ENCODE measurements at regions not wholly inside any gene's neighbourhood (a gene's known extent, or its start where the extent isn't known, plus 50 kb on each side); places are given as distances from the start of the nearest gene placed in this dataset.

DNA sequence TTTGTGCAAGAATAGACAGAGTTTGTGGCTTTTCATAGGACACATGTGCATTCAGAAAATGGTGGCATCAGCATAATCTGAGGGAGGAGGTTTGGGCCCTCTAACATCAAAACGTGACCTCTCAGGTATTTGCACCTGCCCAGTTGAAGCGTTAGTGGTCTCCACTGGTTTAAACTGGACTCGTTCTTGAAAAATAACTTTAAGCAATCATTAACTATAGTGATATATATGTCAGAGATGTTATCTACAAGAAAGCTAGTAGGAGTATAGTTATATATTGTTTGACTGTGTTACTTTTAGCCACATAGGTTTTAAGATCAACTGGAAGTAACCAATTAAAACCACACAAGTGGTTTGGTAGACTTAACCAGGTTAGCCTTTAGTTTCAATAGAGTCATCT, 607.4 kb downstream of the MAFB start:
- TF ChIP-seq, protein P1, sequence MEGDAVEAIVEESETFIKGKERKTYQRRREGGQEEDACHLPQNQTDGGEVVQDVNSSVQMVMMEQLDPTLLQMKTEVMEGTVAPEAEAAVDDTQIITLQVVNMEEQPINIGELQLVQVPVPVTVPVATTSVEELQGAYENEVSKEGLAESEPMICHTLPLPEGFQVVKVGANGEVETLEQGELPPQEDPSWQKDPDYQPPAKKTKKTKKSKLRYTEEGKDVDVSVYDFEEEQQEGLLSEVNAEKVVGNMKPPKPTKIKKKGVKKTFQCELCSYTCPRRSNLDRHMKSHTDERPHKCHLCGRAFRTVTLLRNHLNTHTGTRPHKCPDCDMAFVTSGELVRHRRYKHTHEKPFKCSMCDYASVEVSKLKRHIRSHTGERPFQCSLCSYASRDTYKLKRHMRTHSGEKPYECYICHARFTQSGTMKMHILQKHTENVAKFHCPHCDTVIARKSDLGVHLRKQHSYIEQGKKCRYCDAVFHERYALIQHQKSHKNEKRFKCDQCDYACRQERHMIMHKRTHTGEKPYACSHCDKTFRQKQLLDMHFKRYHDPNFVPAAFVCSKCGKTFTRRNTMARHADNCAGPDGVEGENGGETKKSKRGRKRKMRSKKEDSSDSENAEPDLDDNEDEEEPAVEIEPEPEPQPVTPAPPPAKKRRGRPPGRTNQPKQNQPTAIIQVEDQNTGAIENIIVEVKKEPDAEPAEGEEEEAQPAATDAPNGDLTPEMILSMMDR (IDR thresholded peaks at IDR 0.05): no peak
- TF ChIP-seq EP300 (IDR thresholded peaks at IDR 0.05) (no peak), POLR2A (IDR thresholded peaks at IDR 0.05) (no peak), POLR2AphosphoS5 (IDR thresholded peaks at IDR 0.05) (no peak)

Data from sigmoid colon (tissue), 4 donors.